Prostate gland (tissue), 2 donors: ENCODE measurements at regions not wholly inside any gene's neighbourhood (a gene's known extent, or its start where the extent isn't known, plus 50 kb on each side); places are given as distances from the start of the nearest gene placed in this dataset.
"Not testable (repeated sequence)": the region's sequence is repeated elsewhere in the genome, so short reads cannot be mapped to it uniquely, and the experiment has no call there.

ENCODE experiments used
- DNase-seq: peaks from one replicate; pipeline ENCODE4 v3.0.0-alpha.2; 2019; ENCODE audit warnings: low spot score
- H3K27ac ChIP-seq, 2 donors: fragments of 200-600 bp; sonication (generic); 2 replicates each; pipeline ENCODE4 v1.5.1; 2017 to 2019
- H3K27me3 ChIP-seq: fragments of 200-600 bp; sonication (generic); replicated peaks from 2 replicates; pipeline ENCODE4 v1.5.1; 2019; ENCODE audit not compliant: insufficient read depth
- H3K36me3 ChIP-seq, 2 donors: fragments of 200-600 bp; sonication (generic); 1 replicate in 1 of 2; 2 replicates in 1 of 2; pipeline versions ENCODE4 v1.5.1 to v1.8.1; 2017 to 2019
- H3K4me1 ChIP-seq: fragments of 200-600 bp; sonication (generic); replicated peaks from 2 replicates; pipeline ENCODE4 v1.5.1; 2019
- H3K4me3 ChIP-seq, 2 donors: fragments of 200-600 bp; sonication (generic); 2 replicates each; pipeline ENCODE4 v1.5.1; 2017 to 2019
- H3K9me3 ChIP-seq: fragments of 200-600 bp; sonication (generic); 2 replicates; pipeline ENCODE4 v1.5.1; 2017
- CTCF ChIP-seq, 4 experiments: fragments of 200-600 bp in 2 of 4; fragments of 450-650 bp in 2 of 4; sonication (generic) in 2 of 4; IDR thresholded peaks; 1 replicate in 3 of 4; 2 replicates in 1 of 4; pipeline ENCODE4 v1.5.1; 2016 to 2019; ENCODE audit warnings: antibody characterized with exemption in 4 of 4, mild to moderate bottlenecking in 2 of 4, moderate library complexity in 2 of 4
- POLR2A ChIP-seq: fragments of 450-650 bp; IDR thresholded peaks from one replicate; pipeline ENCODE4 v1.6.1; 2016; ENCODE audit warnings: antibody characterized with exemption, mild to moderate bottlenecking
- POLR2AphosphoS5 ChIP-seq: sonication (generic); formaldehyde crosslinking; IDR thresholded peaks from one replicate; pipeline ENCODE4 v1.6.1; 2017; ENCODE audit warnings: antibody characterized with exemption
- WGBS: methylation state at CpG from one replicate; pipeline ENCODE4 v1.1.5; 2018; 5-methylcytosine and 5-hydroxymethylcytosine counted together
- intact Hi-C: fragments of 100-400 bp; cut with DNase I; formaldehyde crosslinking; loops from one replicate; pipeline ENCODE4 v1.14.2; 2022

DNA sequence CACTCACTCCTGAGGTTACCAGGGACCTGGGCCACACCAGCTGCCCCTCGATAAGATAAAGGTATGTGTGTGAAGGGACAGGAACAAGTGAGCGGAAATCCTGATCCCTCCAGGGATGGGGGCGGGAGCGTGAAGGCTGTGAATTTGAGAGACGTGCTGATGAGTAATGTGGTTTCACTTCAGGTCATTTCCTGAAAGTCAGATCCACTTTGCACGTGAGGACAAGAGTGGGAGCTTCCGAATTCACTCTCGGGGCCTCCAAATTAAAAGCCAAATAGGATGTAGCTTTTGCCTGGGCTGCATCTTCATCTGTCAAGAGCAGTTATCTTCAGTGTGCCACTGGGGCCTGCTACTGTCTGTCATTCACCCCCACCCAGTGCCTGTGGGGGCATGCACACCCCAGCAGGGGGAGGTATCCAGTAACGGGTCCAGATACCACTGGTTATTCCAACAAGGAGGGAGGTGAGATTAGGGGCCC, 87.4 kb upstream of the LHX1 start:
- H3K4me3 ChIP-seq: no peak overlapping the region
- no peak overlapping the region for H3K27ac ChIP-seq
- intact Hi-C loops: no loop called here
- no peaks in the 10 kb centered on the region for H3K4me1 ChIP-seq
- H3K27me3 ChIP-seq: no peaks in the 10 kb centered on the region
- H3K36me3 ChIP-seq: no peaks in the 10 kb centered on the region
- DNase-seq: no peak
- WGBS: 69% methylated on average over 9 of the region's 9 CpGs
- no peaks in the 10 kb centered on the region for H3K9me3 ChIP-seq
- TF ChIP-seq POLR2AphosphoS5: no peak

GRCh38 chr17:36850790-36851189, 86.5 kb upstream of the LHX1 start:
- 93% methylated on average over 5 of the region's 5 CpGs for whole genome bisulfite sequencing
- Histone ChIP-seq H3K9me3 (no peaks in the 10 kb centered on the region), H3K27me3 (no peaks in the 10 kb centered on the region), H3K4me1 (no peaks in the 10 kb centered on the region), H3K4me3 (no peak overlapping the region), H3K27ac (no peak overlapping the region), H3K36me3 (no peaks in the 10 kb centered on the region)
- TF ChIP-seq POLR2AphosphoS5 (no peak), CTCF (IDR thresholded peaks at IDR 0.05) (no peak), POLR2A (no peak)
- no peak for DNase-seq
- intact Hi-C loops: no loop called here

DNA sequence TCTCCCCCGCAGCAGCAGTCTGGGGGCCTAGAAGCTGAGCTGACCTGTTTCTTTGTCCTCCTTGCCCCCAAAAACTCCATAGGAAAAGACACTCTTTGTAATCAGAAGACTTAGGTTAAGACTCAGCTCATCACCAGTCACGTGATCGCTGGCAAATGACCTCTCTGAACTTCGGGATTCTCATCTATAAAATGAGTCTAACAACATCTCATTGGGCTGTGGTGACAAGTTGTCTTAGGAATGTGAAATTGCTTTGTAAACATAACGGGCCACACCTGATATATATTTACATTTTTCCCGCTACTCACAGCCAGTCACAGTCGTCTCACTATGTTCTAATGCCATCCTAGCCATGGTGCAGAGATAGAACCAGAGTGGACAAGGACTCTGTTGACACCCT, 86.0 kb upstream of the LHX1 start:
- intact Hi-C loops: no loop called here
- no peaks in the 10 kb centered on the region for H3K36me3 ChIP-seq
- no peaks in the 10 kb centered on the region for H3K4me1 ChIP-seq
- H3K27ac ChIP-seq: no peak overlapping the region
- TF ChIP-seq POLR2A (no peak), CTCF (IDR thresholded peaks at IDR 0.05) (no peak), POLR2AphosphoS5 (no peak)
- no peak for DNase-seq
- H3K27me3 ChIP-seq: no peaks in the 10 kb centered on the region
- H3K9me3 ChIP-seq: no peaks in the 10 kb centered on the region
- WGBS: 45% methylated on average over 7 of the region's 7 CpGs
- H3K4me3 ChIP-seq: no peak overlapping the region

DNA sequence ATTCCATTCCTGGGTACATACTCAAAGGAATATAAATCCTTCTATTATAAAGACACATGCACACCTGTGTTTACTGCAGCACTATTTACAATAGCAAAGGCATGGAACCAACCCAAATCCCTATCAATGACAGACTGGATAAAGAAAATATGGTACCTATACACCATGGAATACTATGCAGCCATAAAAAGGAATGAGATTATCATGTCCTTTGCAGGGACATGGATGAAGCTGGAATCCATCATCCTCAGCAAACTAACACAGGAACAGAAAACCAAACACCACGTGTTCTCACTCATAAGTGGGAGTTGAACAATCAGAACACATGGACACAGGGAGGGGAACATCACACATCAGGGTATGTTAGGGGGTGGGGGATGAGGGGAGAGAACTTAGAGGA, 84.8 kb upstream of the LHX1 start:
- H3K9me3 ChIP-seq, H3K27me3 ChIP-seq, H3K36me3 ChIP-seq, H3K4me3 ChIP-seq, intact Hi-C loops, H3K27ac ChIP-seq, DNase-seq, H3K4me1 ChIP-seq: not testable (repeated sequence)
- WGBS: 86% methylated on average over 1 of the region's 1 CpG

- Histone ChIP-seq H3K4me1 (no peaks in the 10 kb centered on the region), H3K9me3 (no peaks in the 10 kb centered on the region), H3K4me3 (no peak overlapping the region), H3K27me3 (no peaks in the 10 kb centered on the region), H3K36me3 (no peaks in the 10 kb centered on the region), H3K27ac (no peak overlapping the region)
- no peak for DNase-seq
- no peak for TF ChIP-seq POLR2AphosphoS5
- TF ChIP-seq CTCF (IDR thresholded peaks at IDR 0.05): no peak
- TF ChIP-seq POLR2A: no peak
- intact Hi-C loops: no loop called here
- 66% methylated on average over 3 of the region's 3 CpGs for WGBS
These were observed 82.3 kb upstream of the LHX1 start for GRCh38 chr17:36854982-36855381.

DNA sequence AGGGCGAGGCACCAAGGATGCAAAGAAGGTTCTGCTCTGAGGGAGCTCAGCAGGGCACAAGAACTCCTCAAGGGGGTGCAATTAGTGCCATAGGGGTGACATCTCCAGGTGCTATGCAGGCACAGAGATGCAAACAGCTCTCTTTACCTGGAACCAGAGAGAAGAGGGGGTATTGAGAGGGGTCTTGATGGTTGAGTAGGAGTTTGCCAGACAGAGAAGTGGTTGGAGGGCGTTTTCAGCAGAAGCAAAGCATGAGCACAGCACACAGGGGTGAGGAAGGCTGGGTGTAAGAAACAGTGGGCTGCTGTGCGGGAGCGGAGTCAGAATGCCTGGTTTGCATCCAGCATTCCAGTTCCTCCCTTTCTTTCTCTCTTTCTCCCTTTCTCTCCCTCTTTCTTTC, 81.8 kb upstream of the LHX1 start:
- no peak for TF ChIP-seq POLR2A
- TF ChIP-seq CTCF (IDR thresholded peaks at IDR 0.05): no peak
- TF ChIP-seq POLR2AphosphoS5: no peak
- DNase-seq: no peak
- no peaks in the 10 kb centered on the region for H3K9me3 ChIP-seq
- H3K27me3 ChIP-seq: no peaks in the 10 kb centered on the region
- H3K4me3 ChIP-seq: no peak overlapping the region
- H3K27ac ChIP-seq: no peak overlapping the region
- H3K36me3 ChIP-seq: no peaks in the 10 kb centered on the region
- 94% methylated on average over 4 of the region's 4 CpGs for WGBS
- H3K4me1 ChIP-seq: no peaks in the 10 kb centered on the region
- intact Hi-C loops: no loop called here
